NCI-H2107 treated with DMSO at 0.1 percent for 48 hours (cell line): ENCODE measurements at regions not wholly inside any gene's neighbourhood (a gene's known extent, or its start where the extent isn't known, plus 50 kb on each side); places are given as distances from the start of the nearest gene placed in this dataset.
"Not testable (repeated sequence)": the region's sequence is repeated elsewhere in the genome, so short reads cannot be mapped to it uniquely, and the experiment has no call there.

Source experiments
- DNase-seq: peaks from one replicate; lab custom pipeline; 2025; ENCODE audit not compliant: unreplicated experiment; lab: John Stamatoyannopoulos, UW

GRCh38 chr13:65727070-65727469 is 1503.1 kb downstream of the PCDH9 start:
- DNase-seq = no peak

GRCh38 chr13:65725006-65725405 is 1505.1 kb downstream of the PCDH9 start:
- DNase-seq = no peak

- DNase-seq = no peak
Observed at GRCh38 chr13:65724226-65724625, 1505.9 kb downstream of the PCDH9 start.

- DNase-seq = no peak
Observed at GRCh38 chr13:65722506-65722905, 1507.6 kb downstream of the PCDH9 start.

- no peak for DNase-seq
Observed at GRCh38 chr13:65719831-65720230, 1510.3 kb downstream of the PCDH9 start.

- no peak for DNase-seq
Observed at GRCh38 chr13:65710514-65710913, 1519.6 kb downstream of the PCDH9 start.

GRCh38 chr13:65697843-65698242 is 1532.3 kb downstream of the PCDH9 start:
- DNase-seq = no peak

- DNase-seq = no peak
Observed at GRCh38 chr13:65679240-65679639, 1550.9 kb downstream of the PCDH9 start.

GRCh38 chr13:65677906-65678305 is 1552.2 kb downstream of the PCDH9 start:
- DNase-seq = peak; percentile 4

GRCh38 chr13:65675383-65675782 is 1554.8 kb downstream of the PCDH9 start:
- not testable (repeated sequence) for DNase-seq

- DNase-seq = no peak
Observed at GRCh38 chr13:65670014-65670625, 1560.0 kb downstream of the PCDH9 start.

- DNase-seq = no peak
Observed at GRCh38 chr13:65660731-65661130, 1569.4 kb downstream of the PCDH9 start.

- peak; percentile 4 for DNase-seq
Observed at GRCh38 chr13:65656740-65657329, 1573.3 kb downstream of the PCDH9 start.

- DNase-seq = no peak
Observed at GRCh38 chr13:65653613-65654012, 1576.5 kb downstream of the PCDH9 start.

- no peak for DNase-seq
Observed at GRCh38 chr13:65650321-65650720, 1579.8 kb downstream of the PCDH9 start.

- DNase-seq = no peak
Observed at GRCh38 chr13:65642996-65643395, 1587.1 kb downstream of the PCDH9 start.

- DNase-seq = no peak
Observed at GRCh38 chr13:65642301-65642700, 1587.8 kb downstream of the PCDH9 start.

GRCh38 chr13:65638572-65639168 is 1591.5 kb downstream of the PCDH9 start:
- DNase-seq = no peak

GRCh38 chr13:65633806-65634205 is 1596.3 kb downstream of the PCDH9 start:
- no peak for DNase-seq

GRCh38 chr13:65631078-65631477 is 1599.1 kb downstream of the PCDH9 start:
- no peak for DNase-seq

- no peak for DNase-seq
Observed at GRCh38 chr13:65629926-65630325, 1600.2 kb downstream of the PCDH9 start.

- no peak for DNase-seq
Observed at GRCh38 chr13:65623148-65623547, 1607.0 kb downstream of the PCDH9 start.

GRCh38 chr13:65615506-65615905 is 1614.6 kb downstream of the PCDH9 start:
- no peak for DNase-seq
